ENCODE measurements at regions not wholly inside any gene's neighbourhood (a gene's known extent, or its start where the extent isn't known, plus 50 kb on each side); places are given as distances from the start of the nearest gene placed in this dataset.

- Histone ChIP-seq H3K27ac (no peak overlapping the region), H3K4me1 (no peaks in the 10 kb centered on the region), H3K4me3 (no peak overlapping the region), H3K27me3 (ENCODE audit: low read depth) (peaks cover 13% of the 10 kb centered on the region), H3K9me3 (no peaks in the 10 kb centered on the region), H3K36me3 (no peaks in the 10 kb centered on the region)
- TF ChIP-seq CTCF (IDR thresholded peaks at IDR 0.05), result no peak
- no peak for DNase-seq
- intact Hi-C loops (cut with DNase I), result no loop called here
- ATAC-seq, result no peak
Measured at GRCh38 chr9:134259708-134260107, 66.5 kb upstream of the RXRA start.

- no peak for TF ChIP-seq CTCF (IDR thresholded peaks at IDR 0.05)
- DNase-seq (no peak), ATAC-seq (no peak)
Measured at GRCh38 chr9:134260801-134261200, 65.5 kb upstream of the RXRA start.

GRCh38 chr9:134262035-134262434 is 64.2 kb upstream of the RXRA start:
- no peak for ATAC-seq
- no peak for TF ChIP-seq CTCF (IDR thresholded peaks at IDR 0.05)

More at GRCh38 chr9:134260801-134261200, 65.5 kb upstream of the RXRA start:
- Histone ChIP-seq H3K9me3 (no peaks in the 10 kb centered on the region), H3K4me3 (no peak overlapping the region), H3K27ac (no peak overlapping the region), H3K4me1 (no peaks in the 10 kb centered on the region), H3K27me3 (ENCODE audit: low read depth) (peaks cover 23% of the 10 kb centered on the region), H3K36me3 (no peaks in the 10 kb centered on the region)
- intact Hi-C loops (cut with DNase I), result no loop called here

GRCh38 chr9:134263596-134263995 is 62.7 kb upstream of the RXRA start:
- Histone ChIP-seq H3K4me3 (no peak overlapping the region), H3K9me3 (no peaks in the 10 kb centered on the region), H3K36me3 (no peaks in the 10 kb centered on the region), H3K27me3 (ENCODE audit: low read depth) (peaks cover 24% of the 10 kb centered on the region), H3K4me1 (peaks cover 7% of the 10 kb centered on the region), H3K27ac (no peak overlapping the region)
- DNase-seq, result no peak
- no peak for TF ChIP-seq CTCF (IDR thresholded peaks at IDR 0.05)
- no peak for ATAC-seq
- intact Hi-C loops (cut with DNase I), result no loop called here

More at GRCh38 chr9:134262035-134262434, 64.2 kb upstream of the RXRA start:
- Histone ChIP-seq H3K9me3 (no peaks in the 10 kb centered on the region), H3K36me3 (no peaks in the 10 kb centered on the region), H3K4me1 (no peaks in the 10 kb centered on the region), H3K4me3 (no peak overlapping the region), H3K27me3 (ENCODE audit: low read depth) (peaks cover 24% of the 10 kb centered on the region), H3K27ac (no peak overlapping the region)
- DNase-seq, result no peak
- intact Hi-C loops (cut with DNase I), result no loop called here

GRCh38 chr9:134264169-134264568 is 62.1 kb upstream of the RXRA start:
- H3K9me3 ChIP-seq, result no peaks in the 10 kb centered on the region
- no peak for ATAC-seq
- no peak overlapping the region for H3K4me3 ChIP-seq
- H3K36me3 ChIP-seq, result no peaks in the 10 kb centered on the region
- peaks cover 24% of the 10 kb centered on the region for H3K27me3 ChIP-seq (ENCODE audit: low read depth)
- TF ChIP-seq CTCF (IDR thresholded peaks at IDR 0.05), result no peak
- H3K27ac ChIP-seq, result no peak overlapping the region
- peaks cover 10% of the 10 kb centered on the region for H3K4me1 ChIP-seq
- intact Hi-C loops (cut with DNase I), result no loop called here
- no peak for DNase-seq

- TF ChIP-seq CTCF (IDR thresholded peaks at IDR 0.05), result no peak
- Histone ChIP-seq H3K27me3 (ENCODE audit: low read depth) (peaks cover 24% of the 10 kb centered on the region), H3K4me1 (peaks cover 10% of the 10 kb centered on the region), H3K4me3 (no peak overlapping the region), H3K27ac (no peak overlapping the region), H3K9me3 (no peaks in the 10 kb centered on the region), H3K36me3 (no peaks in the 10 kb centered on the region)
- intact Hi-C loops (cut with DNase I), result no loop called here
- ATAC-seq (no peak), DNase-seq (no peak)
Measured at GRCh38 chr9:134265078-134265477, 61.2 kb upstream of the RXRA start.

Measured in lower lobe of right lung (tissue), 2 donors.